NAMALWA (cell line): ENCODE measurements at regions not wholly inside any gene's neighbourhood (a gene's known extent, or its start where the extent isn't known, plus 50 kb on each side); places are given as distances from the start of the nearest gene placed in this dataset.

Source experiments
- DNase-seq: peaks from one replicate; pipeline ENCODE4 v3.0.0-alpha.2; 2015; ENCODE audit warnings: low spot score

- DNase-seq, result no peak
Observed at GRCh38 chr5:160511280-160511929, 89.8 kb downstream of the PTTG1 start.
